SK-N-SH treated with all-trans-retinoic acid at 6 μM for 48 hours (cell line): ENCODE measurements at regions not wholly inside any gene's neighbourhood (a gene's known extent, or its start where the extent isn't known, plus 50 kb on each side); places are given as distances from the start of the nearest gene placed in this dataset.
A peak's percentile ranks its signal among the peaks of the same experiment; 100 is the strongest.

Experiments used
- ATAC-seq: fragments of 200-7000 bp; cut with Tn5 transposase; 3 replicates; pipeline ENCODE4 v1.9.1; 2020; ENCODE audit warnings: mild to moderate bottlenecking, moderate library complexity
- ARNTL ChIP-seq: fragments of 450-650 bp; formaldehyde crosslinking; IDR thresholded peaks from 2 replicates; pipeline ENCODE4 v1.5.0; 2020; ENCODE audit warnings: low read depth, mild to moderate bottlenecking, moderate library complexity, borderline replicate concordance
- BACH2 ChIP-seq: fragments of 250-450 bp; sonication (Bioruptor Pico); IDR thresholded peaks from 2 replicates; pipeline ENCODE4 v1.9.0; 2021; ENCODE audit warnings: mild to moderate bottlenecking, borderline replicate concordance
- CSDC2 ChIP-seq: fragments of 250-450 bp; sonication (Bioruptor Pico); IDR thresholded peaks from 2 replicates; pipeline ENCODE4 v1.5.0; 2020; ENCODE audit warnings: mild to moderate bottlenecking, moderate library complexity
- CSRNP3 ChIP-seq: fragments of 250-450 bp; sonication (Bioruptor Pico); IDR thresholded peaks from 2 replicates; pipeline ENCODE4 v1.5.1; 2021; ENCODE audit warnings: mild to moderate bottlenecking, moderate library complexity
- ESRRG ChIP-seq: fragments of 250-450 bp; sonication (Bioruptor Pico); IDR thresholded peaks from 2 replicates; pipeline ENCODE4 v1.6.1; 2021; ENCODE audit warnings: mild to moderate bottlenecking
- GLIS3 ChIP-seq: fragments of 250-450 bp; sonication (Bioruptor Pico); IDR thresholded peaks from 2 replicates; pipeline ENCODE4 v1.5.0; 2020; ENCODE audit warnings: mild to moderate bottlenecking, moderate library complexity
- ISL1 ChIP-seq: fragments of 250-450 bp; sonication (Bioruptor Pico); IDR thresholded peaks from 2 replicates; pipeline ENCODE4 v2.1.2; 2022; ENCODE audit warnings: mild to moderate bottlenecking, moderate library complexity
- OSR1 ChIP-seq: fragments of 250-450 bp; sonication (Bioruptor Pico); IDR thresholded peaks from 2 replicates; pipeline ENCODE4 v1.8.0; 2022; ENCODE audit warnings: moderate library complexity, mild to moderate bottlenecking, inconsistent platforms
- PATZ1 ChIP-seq: fragments of 250-450 bp; sonication (Bioruptor Pico); IDR thresholded peaks from 2 replicates; pipeline ENCODE4 v1.8.0; 2020; ENCODE audit warnings: mild to moderate bottlenecking, moderate library complexity, borderline replicate concordance
- POU6F1 ChIP-seq: fragments of 250-450 bp; sonication (Bioruptor Pico); IDR thresholded peaks from 2 replicates; pipeline ENCODE4 v1.8.0; 2021; ENCODE audit warnings: low read depth, mild to moderate bottlenecking, moderate library complexity, borderline replicate concordance
- PPARA ChIP-seq: fragments of 250-450 bp; sonication (Bioruptor Pico); IDR thresholded peaks from 2 replicates; pipeline ENCODE4 v1.5.0; 2020; ENCODE audit warnings: mild to moderate bottlenecking, borderline replicate concordance
- RARB ChIP-seq: fragments of 250-450 bp; sonication (Bioruptor Pico); IDR thresholded peaks from 2 replicates; pipeline ENCODE4 v1.8.0; 2021; ENCODE audit warnings: mild to moderate bottlenecking, moderate library complexity
- SNAI2 ChIP-seq: fragments of 250-450 bp; sonication (Bioruptor Pico); IDR thresholded peaks from 2 replicates; pipeline ENCODE4 v1.5.0; 2020; ENCODE audit warnings: mild to moderate bottlenecking, moderate library complexity
- TCF4 ChIP-seq: fragments of 250-450 bp; sonication (Bioruptor Pico); IDR thresholded peaks from 2 replicates; pipeline ENCODE4 v1.8.0; 2021; ENCODE audit warnings: mild to moderate bottlenecking, moderate library complexity, borderline replicate concordance
- TOX ChIP-seq: fragments of 250-450 bp; sonication (Bioruptor Pico); IDR thresholded peaks from 2 replicates; pipeline ENCODE4 v1.8.0; 2021; ENCODE audit warnings: mild to moderate bottlenecking, moderate library complexity, borderline replicate concordance
- TSHZ2 ChIP-seq: fragments of 250-450 bp; sonication (Bioruptor Pico); IDR thresholded peaks from 2 replicates; pipeline ENCODE4 v1.5.0; 2020; ENCODE audit warnings: mild to moderate bottlenecking, moderate library complexity
- ZC3H10 ChIP-seq: fragments of 250-450 bp; sonication (Bioruptor Pico); IDR thresholded peaks from 2 replicates; pipeline ENCODE4 v1.5.1; 2021; ENCODE audit warnings: mild to moderate bottlenecking, moderate library complexity
- ZFP3 ChIP-seq: fragments of 250-450 bp; sonication (Bioruptor Pico); IDR thresholded peaks from 2 replicates; pipeline ENCODE4 v1.5.0; 2020; ENCODE audit warnings: mild to moderate bottlenecking, moderate library complexity
- ZFP30 ChIP-seq: fragments of 450-650 bp; formaldehyde crosslinking; IDR thresholded peaks from 2 replicates; pipeline ENCODE4 v1.5.0; 2022; ENCODE audit warnings: mild to moderate bottlenecking, moderate library complexity
- ZNF565 ChIP-seq: fragments of 450-650 bp; formaldehyde crosslinking; conservative IDR thresholded peaks from 2 replicates; pipeline ENCODE4 v1.5.0; 2020; ENCODE audit warnings: low read depth, mild to moderate bottlenecking, moderate library complexity
- ZNF8 ChIP-seq: fragments of 450-650 bp; formaldehyde crosslinking; IDR thresholded peaks from 2 replicates; pipeline ENCODE4 v1.5.0; 2020; ENCODE audit warnings: mild to moderate bottlenecking, moderate library complexity
- TF ChIP-seq, protein P1 (sequence below): fragments of 250-450 bp; sonication (Bioruptor Pico); IDR thresholded peaks from 2 replicates; pipeline ENCODE4 v1.5.1; 2020; ENCODE audit warnings: low read depth, mild to moderate bottlenecking, moderate library complexity

- no peak for ATAC-seq
- no peak for TF ChIP-seq TCF4 (CRISPR knock-in tag)
- TF ChIP-seq PPARA, result no peak
- TF ChIP-seq RARB (CRISPR knock-in tag), result no peak
- no peak for TF ChIP-seq ESRRG (CRISPR knock-in tag)
- no peak for TF ChIP-seq CSRNP3
- TF ChIP-seq CSDC2 (CRISPR knock-in tag), result no peak
- TF ChIP-seq PATZ1 (CRISPR knock-in tag), result no peak
- TF ChIP-seq, protein P1, sequence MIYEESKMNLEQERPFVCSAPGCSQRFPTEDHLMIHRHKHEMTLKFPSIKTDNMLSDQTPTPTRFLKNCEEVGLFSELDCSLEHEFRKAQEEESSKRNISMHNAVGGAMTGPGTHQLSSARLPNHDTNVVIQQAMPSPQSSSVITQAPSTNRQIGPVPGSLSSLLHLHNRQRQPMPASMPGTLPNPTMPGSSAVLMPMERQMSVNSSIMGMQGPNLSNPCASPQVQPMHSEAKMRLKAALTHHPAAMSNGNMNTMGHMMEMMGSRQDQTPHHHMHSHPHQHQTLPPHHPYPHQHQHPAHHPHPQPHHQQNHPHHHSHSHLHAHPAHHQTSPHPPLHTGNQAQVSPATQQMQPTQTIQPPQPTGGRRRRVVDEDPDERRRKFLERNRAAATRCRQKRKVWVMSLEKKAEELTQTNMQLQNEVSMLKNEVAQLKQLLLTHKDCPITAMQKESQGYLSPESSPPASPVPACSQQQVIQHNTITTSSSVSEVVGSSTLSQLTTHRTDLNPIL (CRISPR knock-in tag), result no peak
Measured at GRCh38 chr16:24624102-24624501, 84.7 kb downstream of the RBBP6 start.

GRCh38 chr16:24626256-24626655 lies 86.9 kb downstream of the RBBP6 start:
- peak; percentile 86 for ATAC-seq
- TF ChIP-seq BACH2 (no peak), CSDC2 (CRISPR knock-in tag) (no peak), TOX (CRISPR knock-in tag) (no peak), PPARA (no peak), ISL1 (no peak), ZNF565 (CRISPR knock-in tag) (no peak), SNAI2 (CRISPR knock-in tag) (no peak), RARB (CRISPR knock-in tag) (no peak), ESRRG (CRISPR knock-in tag) (no peak), ZNF8 (CRISPR knock-in tag) (no peak), GLIS3 (CRISPR knock-in tag) (no peak), TCF4 (CRISPR knock-in tag) (no peak), POU6F1 (CRISPR knock-in tag) (no peak), CSRNP3 (no peak), PATZ1 (CRISPR knock-in tag) (no peak), OSR1 (CRISPR knock-in tag) (no peak), ZFP3 (CRISPR knock-in tag) (no peak), ARNTL (CRISPR knock-in tag) (no peak), ZFP30 (CRISPR knock-in tag) (no peak)

GRCh38 chr16:24634919-24635318 lies 94.5 kb upstream of the TNRC6A start:
- no peak for ATAC-seq
- TF ChIP-seq ZFP30 (CRISPR knock-in tag) (no peak), CSRNP3 (no peak), ISL1 (no peak), GLIS3 (CRISPR knock-in tag) (no peak), SNAI2 (CRISPR knock-in tag) (no peak), PPARA (no peak), OSR1 (CRISPR knock-in tag) (no peak), ZC3H10 (CRISPR knock-in tag) (no peak), TSHZ2 (CRISPR knock-in tag) (no peak), ZFP3 (CRISPR knock-in tag) (no peak), TOX (CRISPR knock-in tag) (no peak)
- TF ChIP-seq, protein P1 (CRISPR knock-in tag), result no peak
